B cell (primary cell): ENCODE measurements at regions not wholly inside any gene's neighbourhood (a gene's known extent, or its start where the extent isn't known, plus 50 kb on each side); places are given as distances from the start of the nearest gene placed in this dataset.

Experiments used
- CTCF ChIP-seq: fragments of 200-600 bp; IDR thresholded peaks from one replicate; pipeline ENCODE4 v1.8.0; 2022; ENCODE audit warnings: antibody characterized with exemption, mild to moderate bottlenecking
- EZH2 ChIP-seq: IDR thresholded peaks from 2 replicates; pipeline ENCODE4 v1.6.1; 2012; ENCODE audit warnings: borderline replicate concordance, low read depth, mild to moderate bottlenecking, moderate library complexity, low read length; ENCODE audit not compliant: insufficient read depth, poor library complexity, severe bottlenecking

GRCh38 chr10:131728286-131729228 is 172.3 kb upstream of the PPP2R2D start:
- TF ChIP-seq CTCF (no peak), EZH2 (no peak)
